Mucosa of descending colon (tissue), 3 donors: ENCODE measurements at regions not wholly inside any gene's neighbourhood (a gene's known extent, or its start where the extent isn't known, plus 50 kb on each side); places are given as distances from the start of the nearest gene placed in this dataset.
"Not testable (repeated sequence)": the region's sequence is repeated elsewhere in the genome, so short reads cannot be mapped to it uniquely, and the experiment has no call there.

ENCODE experiments used
- ATAC-seq: fragments of 200-7000 bp; cut with Tn5 transposase; one replicate; pipeline ENCODE4 v1.9.1; 2020; ENCODE audit warnings: mild to moderate bottlenecking, moderate library complexity
- DNase-seq, 3 donors: peaks; one replicate each; pipeline ENCODE4 v3.0.0-alpha.2; 2020
- H3K36me3 ChIP-seq: fragments of 200-600 bp; one replicate; pipeline ENCODE4 v1.8.0; 2021; ENCODE audit warnings: low read depth, mild to moderate bottlenecking
- H3K4me1 ChIP-seq: fragments of 200-600 bp; one replicate; pipeline ENCODE4 v1.8.0; 2021; ENCODE audit warnings: low read depth, mild to moderate bottlenecking
- H3K4me3 ChIP-seq: fragments of 200-600 bp; one replicate; pipeline ENCODE4 v1.8.0; 2021; ENCODE audit warnings: mild to moderate bottlenecking
- H3K9me3 ChIP-seq: fragments of 200-600 bp; one replicate; pipeline ENCODE4 v1.8.0; 2021; ENCODE audit warnings: mild to moderate bottlenecking
- intact Hi-C, 2 donors: fragments of 100-400 bp; cut with DNase I in 1 of 2; cut with micrococcal nuclease in 1 of 2; formaldehyde crosslinking; loops; one replicate each; pipeline versions ENCODE4 v1.11.0 to v1.11.1; 2022; cut with DNase I, micrococcal nuclease
- TF ChIP-seq, protein P1 (sequence below): fragments of 200-600 bp; IDR thresholded peaks from one replicate; pipeline ENCODE4 v1.8.0; 2022; ENCODE audit warnings: antibody characterized with exemption, mild to moderate bottlenecking
- donor health status: DM: no; HTN: no; CAD: no; lungs with moderate emphysema.
- donor health status: DM: no; HTN: no; CAD: no.
- donor health status: DM: no; HTN: yes; CAD: no.

DNA sequence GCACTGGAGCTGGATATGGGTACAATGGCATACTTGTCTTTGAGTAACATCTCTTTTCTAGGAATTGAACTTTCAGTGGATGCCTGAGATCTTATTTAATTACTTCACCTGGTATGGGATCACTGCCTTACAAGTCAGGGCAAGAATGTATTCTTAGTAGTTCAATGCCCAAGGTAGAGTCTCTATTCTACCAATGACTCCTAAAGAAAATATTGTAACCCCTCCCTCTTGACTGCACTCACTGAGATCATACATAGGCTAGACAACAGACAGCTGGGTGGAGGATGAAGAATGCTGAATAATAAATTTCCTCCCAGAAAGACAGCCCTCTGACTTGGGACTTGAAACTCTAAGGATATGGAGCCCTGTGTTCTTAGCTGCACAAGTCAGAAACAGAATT, 1216.3 kb upstream of the ACO1 start:
- intact Hi-C loops = no loop called here
- H3K36me3 ChIP-seq = no peaks in the 10 kb centered on the region
- H3K4me1 ChIP-seq = no peaks in the 10 kb centered on the region
- TF ChIP-seq, protein P1, sequence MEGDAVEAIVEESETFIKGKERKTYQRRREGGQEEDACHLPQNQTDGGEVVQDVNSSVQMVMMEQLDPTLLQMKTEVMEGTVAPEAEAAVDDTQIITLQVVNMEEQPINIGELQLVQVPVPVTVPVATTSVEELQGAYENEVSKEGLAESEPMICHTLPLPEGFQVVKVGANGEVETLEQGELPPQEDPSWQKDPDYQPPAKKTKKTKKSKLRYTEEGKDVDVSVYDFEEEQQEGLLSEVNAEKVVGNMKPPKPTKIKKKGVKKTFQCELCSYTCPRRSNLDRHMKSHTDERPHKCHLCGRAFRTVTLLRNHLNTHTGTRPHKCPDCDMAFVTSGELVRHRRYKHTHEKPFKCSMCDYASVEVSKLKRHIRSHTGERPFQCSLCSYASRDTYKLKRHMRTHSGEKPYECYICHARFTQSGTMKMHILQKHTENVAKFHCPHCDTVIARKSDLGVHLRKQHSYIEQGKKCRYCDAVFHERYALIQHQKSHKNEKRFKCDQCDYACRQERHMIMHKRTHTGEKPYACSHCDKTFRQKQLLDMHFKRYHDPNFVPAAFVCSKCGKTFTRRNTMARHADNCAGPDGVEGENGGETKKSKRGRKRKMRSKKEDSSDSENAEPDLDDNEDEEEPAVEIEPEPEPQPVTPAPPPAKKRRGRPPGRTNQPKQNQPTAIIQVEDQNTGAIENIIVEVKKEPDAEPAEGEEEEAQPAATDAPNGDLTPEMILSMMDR = no peak
- DNase-seq (no peak), ATAC-seq (no peak)
- H3K4me3 ChIP-seq = no peak overlapping the region
- no peaks in the 10 kb centered on the region for H3K9me3 ChIP-seq

DNA sequence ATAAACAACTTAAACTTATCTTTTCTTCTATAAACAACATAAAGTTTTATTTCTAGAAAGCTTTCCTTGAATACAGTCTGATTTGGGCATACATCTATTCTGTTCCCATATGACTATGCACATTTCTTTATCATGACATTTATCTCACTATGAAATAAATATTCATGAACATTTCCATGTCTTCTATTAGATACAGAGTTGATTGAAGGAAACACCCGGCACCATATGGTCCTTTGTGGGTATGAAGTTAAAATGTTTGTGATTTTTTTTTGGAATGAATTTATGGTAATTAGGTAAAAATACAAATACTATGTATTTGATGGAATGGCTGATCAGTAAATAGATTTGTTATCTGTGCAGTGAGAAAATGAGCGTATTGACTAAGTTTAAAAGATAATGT, 1209.8 kb upstream of the ACO1 start:
- Histone ChIP-seq H3K36me3 (no peaks in the 10 kb centered on the region), H3K4me3 (no peak overlapping the region), H3K4me1 (no peaks in the 10 kb centered on the region), H3K9me3 (no peaks in the 10 kb centered on the region)
- intact Hi-C loops = no loop called here
- TF ChIP-seq, protein P1 = no peak
- DNase-seq (no peak), ATAC-seq (no peak)

DNA sequence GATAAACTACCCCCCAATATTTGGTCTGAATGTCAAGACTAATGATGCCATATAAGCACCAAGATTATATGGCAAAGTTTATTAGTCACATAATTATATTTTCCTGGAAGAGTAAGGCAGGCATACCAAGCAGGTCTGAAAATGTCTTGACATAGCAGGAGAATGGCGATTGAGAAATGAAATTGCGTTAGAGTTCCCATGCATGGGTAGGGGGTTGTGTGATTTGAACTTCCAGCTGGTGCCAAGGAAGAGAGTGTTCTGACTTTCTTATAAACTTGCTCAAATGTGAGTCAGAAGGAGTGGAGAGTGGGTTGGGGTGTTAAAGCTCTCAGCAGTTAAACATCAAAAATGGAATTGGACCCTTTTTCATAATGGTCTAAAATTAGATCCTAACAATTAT, 1200.6 kb upstream of the ACO1 start:
- no peaks in the 10 kb centered on the region for H3K4me1 ChIP-seq
- H3K4me3 ChIP-seq = no peak overlapping the region
- no peaks in the 10 kb centered on the region for H3K36me3 ChIP-seq
- ATAC-seq (no peak), DNase-seq (no peak)
- TF ChIP-seq, protein P1 = no peak
- no peaks in the 10 kb centered on the region for H3K9me3 ChIP-seq
- intact Hi-C loops = no loop called here

DNA sequence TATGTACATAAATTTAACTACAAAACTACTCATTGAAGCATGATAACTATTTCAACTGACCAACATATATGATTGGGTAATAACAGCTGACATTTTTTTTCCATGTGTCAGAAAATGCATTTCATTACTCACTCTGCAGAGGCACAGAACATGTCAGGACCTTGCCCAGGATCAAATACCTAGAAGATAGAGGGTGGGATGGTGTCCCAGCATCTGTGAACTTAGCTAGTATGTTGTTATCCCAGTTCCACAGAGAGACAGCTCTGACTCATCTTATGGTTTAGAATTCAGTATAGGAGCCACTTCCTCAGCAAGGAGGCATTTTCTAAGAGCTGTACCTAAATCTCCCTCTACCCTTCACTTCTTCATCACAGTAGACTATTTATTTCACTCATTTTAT, 1198.6 kb upstream of the ACO1 start:
- H3K4me1 ChIP-seq = no peaks in the 10 kb centered on the region
- no peaks in the 10 kb centered on the region for H3K36me3 ChIP-seq
- intact Hi-C loops = no loop called here
- DNase-seq = no peak
- no peak for ATAC-seq
- H3K9me3 ChIP-seq = no peaks in the 10 kb centered on the region
- TF ChIP-seq, protein P1 = no peak
- H3K4me3 ChIP-seq = no peak overlapping the region

DNA sequence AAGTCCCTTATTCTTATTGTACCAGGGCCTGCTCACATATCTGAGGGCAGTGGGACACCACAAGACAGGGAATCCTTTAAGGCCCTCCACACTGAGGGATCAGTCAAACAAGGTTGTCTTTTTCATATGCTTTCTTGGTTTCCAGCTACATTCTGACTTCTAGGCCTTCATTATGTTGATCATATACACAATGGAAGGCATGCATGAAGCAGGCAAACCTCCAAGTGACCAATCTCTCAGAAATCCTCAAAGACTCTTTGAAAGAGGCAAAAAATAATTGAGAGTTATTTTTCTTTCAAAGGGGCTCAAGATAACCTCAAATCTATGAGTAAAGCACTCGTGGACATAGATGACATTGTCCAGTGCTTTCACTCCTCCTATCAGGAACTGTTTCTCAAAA, 1195.9 kb upstream of the ACO1 start:
- no peak for DNase-seq
- TF ChIP-seq, protein P1 = no peak
- H3K4me1 ChIP-seq = no peaks in the 10 kb centered on the region
- H3K36me3 ChIP-seq = no peaks in the 10 kb centered on the region
- ATAC-seq = no peak
- intact Hi-C loops = no loop called here
- no peaks in the 10 kb centered on the region for H3K9me3 ChIP-seq
- no peak overlapping the region for H3K4me3 ChIP-seq

DNA sequence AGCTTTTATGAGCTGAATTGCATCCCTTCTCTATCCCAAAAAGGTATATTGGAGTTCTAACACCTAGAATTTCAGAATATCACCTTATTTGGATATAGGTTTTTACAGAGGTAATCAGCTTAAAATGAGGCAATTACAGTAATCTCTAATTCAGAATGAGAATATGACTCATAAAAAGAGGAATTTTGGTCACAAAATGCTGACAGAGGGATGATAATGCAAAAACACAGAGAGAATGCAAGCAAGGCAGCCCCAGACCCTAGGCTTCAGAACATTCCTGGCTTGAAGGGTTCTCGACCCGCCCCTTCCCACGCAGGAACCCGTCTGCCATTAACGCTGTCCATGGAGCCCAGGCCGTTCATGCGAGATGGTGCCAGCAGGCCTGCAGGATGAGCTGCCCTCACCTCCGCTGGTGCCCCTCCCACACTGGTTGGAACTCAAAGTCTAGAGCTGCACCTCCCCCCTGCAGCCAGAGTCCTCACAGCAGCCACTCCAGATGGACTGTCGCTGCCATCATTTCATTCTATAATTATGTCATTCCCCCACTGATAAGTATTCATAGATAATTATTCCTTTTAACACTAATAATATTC, 1173.4 kb upstream of the ACO1 start:
- TF ChIP-seq, protein P1 = no peak
- no peaks in the 10 kb centered on the region for H3K36me3 ChIP-seq
- H3K9me3 ChIP-seq = no peaks in the 10 kb centered on the region
- intact Hi-C loops = no loop called here
- H3K4me3 ChIP-seq = no peak overlapping the region
- DNase-seq = no peak
- no peaks in the 10 kb centered on the region for H3K4me1 ChIP-seq
- ATAC-seq = no peak

DNA sequence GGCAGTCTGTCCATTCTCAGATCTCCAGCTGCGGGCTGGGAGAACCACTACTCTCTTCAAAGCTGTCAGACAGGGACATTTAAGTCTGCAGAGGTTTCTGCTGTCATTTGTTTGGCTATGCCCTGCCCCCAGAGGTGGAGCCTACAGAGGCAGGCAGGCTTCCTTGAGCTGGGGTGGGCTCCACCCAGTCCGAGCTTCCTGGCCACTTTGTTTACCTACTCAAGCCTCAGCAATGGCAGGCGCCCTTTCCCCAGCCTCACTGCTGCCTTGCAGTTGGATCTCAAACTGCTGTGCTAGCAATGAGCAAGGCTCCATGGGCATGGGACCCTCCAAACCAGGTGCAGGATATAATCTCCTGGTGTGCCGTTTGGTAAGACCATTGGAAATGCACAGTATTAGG, 1154.5 kb upstream of the ACO1 start:
- H3K4me3 ChIP-seq, H3K9me3 ChIP-seq, intact Hi-C loops, H3K4me1 ChIP-seq, H3K36me3 ChIP-seq, DNase-seq, ATAC-seq: not testable (repeated sequence)
